GM19372 (cell line): ENCODE measurements at regions not wholly inside any gene's neighbourhood (a gene's known extent, or its start where the extent isn't known, plus 50 kb on each side); places are given as distances from the start of the nearest gene placed in this dataset.
"Not testable (repeated sequence)": the region's sequence is repeated elsewhere in the genome, so short reads cannot be mapped to it uniquely, and the experiment has no call there.

Experiments
- ATAC-seq: cut with Tn5 transposase; IDR thresholded peaks from one replicate; pipeline ENCODE4 v1.9.1; 2021; ENCODE audit warnings: mild to moderate bottlenecking, low read depth, moderate library complexity; ENCODE audit not compliant: unreplicated experiment

DNA sequence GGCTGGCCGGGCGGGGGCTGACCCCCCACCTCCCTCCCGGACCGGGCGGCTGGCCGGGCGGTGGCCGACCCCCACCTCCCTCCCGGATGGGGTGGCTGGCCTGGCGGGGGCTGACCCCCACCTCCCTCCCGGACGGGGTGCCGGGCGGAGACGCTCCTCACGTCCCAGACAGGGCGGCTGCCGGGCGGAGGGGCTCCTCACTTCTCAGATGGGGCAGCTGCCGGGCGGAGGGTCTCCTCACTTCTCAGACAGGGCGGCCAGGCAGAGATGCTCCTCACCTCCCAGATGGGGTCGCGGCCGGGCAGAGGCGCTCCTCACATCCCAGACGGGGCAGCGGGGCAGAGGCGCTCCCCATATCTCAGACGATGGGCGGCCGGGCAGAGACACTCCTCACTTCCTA is 965.8 kb upstream of the DEFB115 start:
- not testable (repeated sequence) for ATAC-seq

DNA sequence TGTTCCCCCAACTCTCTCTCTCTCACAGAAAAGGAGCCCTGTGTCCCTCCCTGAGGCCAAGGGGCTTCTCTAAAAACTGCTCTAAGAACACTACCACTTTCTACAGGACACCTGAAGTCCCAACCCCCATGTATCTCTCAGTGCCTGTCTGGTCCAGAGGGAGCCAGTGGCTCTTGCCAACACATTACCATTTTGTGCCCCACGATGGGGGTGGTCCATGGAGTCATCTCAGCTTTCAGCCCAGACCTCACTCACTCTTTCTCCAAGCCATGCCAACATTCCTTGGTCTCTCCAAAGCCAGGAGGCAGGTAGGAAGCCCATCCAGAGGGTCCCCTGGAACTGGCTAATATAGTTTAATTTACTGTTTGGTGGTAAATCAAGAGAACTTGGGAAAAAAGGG is 962.1 kb upstream of the DEFB115 start:
- not testable (repeated sequence) for ATAC-seq

GRCh38 chr20:30295967-30296366 is 961.5 kb upstream of the DEFB115 start:
- not testable (repeated sequence) for ATAC-seq

DNA sequence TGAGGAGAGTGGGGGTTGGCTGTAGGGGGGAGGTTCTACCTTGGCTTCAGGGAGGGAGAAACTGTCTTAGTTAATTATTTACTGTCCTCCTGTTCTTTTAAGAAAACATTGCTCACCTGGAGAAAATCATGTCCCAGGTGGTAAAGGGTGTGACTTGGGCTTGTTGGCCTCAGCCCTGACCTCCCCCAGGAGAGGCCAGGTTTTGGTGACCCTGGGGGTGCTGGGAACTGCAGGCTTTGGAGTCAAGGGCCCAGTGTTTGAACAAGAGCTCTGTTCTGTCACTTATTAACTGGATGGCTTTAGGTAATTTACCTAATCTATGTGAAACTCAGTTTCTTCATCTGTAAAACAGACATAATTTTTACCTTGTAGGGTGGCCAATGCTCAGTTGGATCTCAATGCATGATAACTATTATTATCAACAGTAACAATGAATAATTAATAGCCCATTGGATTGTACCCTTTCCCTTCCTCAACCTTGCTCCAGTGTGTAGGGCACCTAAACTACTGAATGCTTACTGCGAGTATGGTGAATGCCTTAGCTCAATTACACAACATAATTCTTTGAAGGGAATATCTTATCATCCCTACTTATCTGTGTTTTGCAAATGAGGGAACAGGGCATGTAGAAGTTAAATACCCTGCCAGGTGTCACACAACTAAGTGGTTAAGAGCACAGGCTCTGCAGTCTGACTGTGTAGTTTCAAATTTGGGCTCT is 959.4 kb upstream of the DEFB115 start:
- ATAC-seq = not testable (repeated sequence)

DNA sequence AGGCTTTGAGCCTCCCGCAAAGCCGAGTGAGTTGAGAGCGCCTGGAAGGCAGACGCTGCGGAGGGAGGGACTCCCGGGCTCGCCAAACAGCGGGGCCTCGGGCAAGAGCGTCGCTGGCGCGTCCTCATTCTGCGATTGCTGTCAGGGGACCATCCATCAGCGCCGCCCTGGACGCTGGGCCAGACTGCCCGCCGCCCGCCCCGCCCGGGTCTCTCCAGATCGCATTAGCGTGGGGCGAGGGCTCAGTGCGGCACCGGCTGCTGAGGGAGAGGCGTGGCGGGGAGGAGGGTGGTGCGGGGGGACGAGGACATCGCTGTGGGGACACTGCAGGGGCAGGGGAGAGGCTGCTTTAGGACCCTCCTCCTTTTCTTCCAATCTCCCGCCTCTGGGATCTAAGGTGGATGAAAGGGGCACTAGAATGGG is 957.2 kb upstream of the DEFB115 start:
- not testable (repeated sequence) for ATAC-seq

GRCh38 chr20:30302786-30303185 is 954.7 kb upstream of the DEFB115 start:
- ATAC-seq = not testable (repeated sequence)

GRCh38 chr20:30309938-30310337 is 947.5 kb upstream of the DEFB115 start:
- ATAC-seq = not testable (repeated sequence)

- ATAC-seq = not testable (repeated sequence)
Measured at GRCh38 chr20:30310385-30310784, 947.1 kb upstream of the DEFB115 start.

- ATAC-seq = not testable (repeated sequence)
Measured at GRCh38 chr20:30312220-30312619, 945.2 kb upstream of the DEFB115 start.

DNA sequence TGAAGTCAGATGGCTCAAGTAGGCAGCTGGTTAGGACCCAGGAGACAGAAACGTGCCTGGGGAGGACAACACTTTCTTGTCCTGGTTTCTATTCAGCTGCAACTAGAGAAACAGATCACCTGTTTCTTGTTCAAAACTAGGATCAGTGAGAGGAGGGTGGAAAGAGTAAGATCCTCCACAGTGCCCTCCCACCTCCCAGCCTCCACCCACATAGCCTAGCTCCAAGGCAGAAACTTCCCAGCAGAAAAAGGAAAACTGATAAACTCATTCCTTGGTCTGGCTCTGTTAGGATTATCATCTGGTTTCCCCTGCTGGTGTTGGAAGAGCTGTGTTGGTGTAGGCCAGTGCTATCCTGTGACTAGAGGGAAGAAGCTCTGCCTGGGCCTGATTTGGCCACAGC is 943.8 kb upstream of the DEFB115 start:
- not testable (repeated sequence) for ATAC-seq

DNA sequence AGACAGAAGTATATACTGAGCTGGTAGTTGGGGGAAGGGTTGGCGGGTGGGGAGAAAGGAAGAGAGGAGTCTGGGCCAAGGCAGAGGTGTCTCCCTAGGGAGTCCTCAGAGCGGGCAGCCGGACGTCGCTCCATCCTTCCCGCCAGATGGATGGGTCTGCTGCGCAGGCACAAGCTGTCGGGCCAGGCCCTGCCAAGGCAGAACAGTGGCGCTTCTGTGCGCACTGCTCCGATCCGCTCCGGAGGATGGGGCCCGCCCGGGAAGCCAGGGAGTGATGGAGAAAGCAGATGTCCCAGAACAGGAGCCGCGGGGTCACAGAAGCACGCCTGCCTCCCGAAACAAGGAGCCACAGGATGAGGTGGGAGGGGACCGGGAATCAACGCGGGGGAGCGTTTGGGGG is 941.4 kb upstream of the DEFB115 start:
- ATAC-seq = not testable (repeated sequence)

DNA sequence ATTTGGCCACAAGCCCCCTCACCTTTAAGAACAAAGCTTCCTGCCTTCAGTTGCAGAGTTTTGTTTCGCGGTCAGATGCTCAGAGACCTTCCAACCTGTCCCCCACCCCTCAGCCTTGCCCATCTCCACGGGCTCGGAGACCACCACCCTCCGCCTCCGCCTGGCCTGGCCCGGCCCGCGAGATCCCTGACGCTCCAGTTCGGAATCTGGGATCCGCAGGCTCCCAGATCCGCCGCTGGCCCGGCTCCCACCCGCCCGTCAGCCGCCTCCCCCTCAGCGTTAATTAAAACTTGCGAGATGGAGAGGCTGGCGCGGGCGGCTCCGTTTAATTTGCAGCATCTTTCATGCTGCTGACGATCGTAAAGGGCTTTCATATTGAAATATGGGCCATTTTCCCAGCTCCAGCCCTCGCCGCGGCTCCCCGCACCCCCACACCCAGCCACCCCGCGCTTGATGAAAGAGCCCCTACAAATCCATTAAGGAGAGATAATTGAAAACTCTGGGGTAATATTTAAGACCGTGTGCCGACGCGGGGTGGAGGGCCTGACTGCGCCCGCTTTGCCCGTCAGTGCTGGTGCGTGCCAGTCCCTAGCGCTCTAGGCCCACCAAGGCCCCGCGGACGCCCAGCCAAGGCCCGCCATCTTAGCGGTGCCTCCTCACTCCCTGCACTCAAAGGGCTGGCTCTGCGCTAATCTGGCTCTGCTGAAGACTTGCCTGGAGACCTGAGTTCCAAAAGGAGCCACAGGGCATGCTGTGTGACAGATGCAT is 940.7 kb upstream of the DEFB115 start:
- not testable (repeated sequence) for ATAC-seq

GRCh38 chr20:30333744-30334143 is 923.7 kb upstream of the DEFB115 start:
- ATAC-seq = not testable (repeated sequence)

GRCh38 chr20:30337556-30337955 is 919.9 kb upstream of the DEFB115 start:
- ATAC-seq = not testable (repeated sequence)

DNA sequence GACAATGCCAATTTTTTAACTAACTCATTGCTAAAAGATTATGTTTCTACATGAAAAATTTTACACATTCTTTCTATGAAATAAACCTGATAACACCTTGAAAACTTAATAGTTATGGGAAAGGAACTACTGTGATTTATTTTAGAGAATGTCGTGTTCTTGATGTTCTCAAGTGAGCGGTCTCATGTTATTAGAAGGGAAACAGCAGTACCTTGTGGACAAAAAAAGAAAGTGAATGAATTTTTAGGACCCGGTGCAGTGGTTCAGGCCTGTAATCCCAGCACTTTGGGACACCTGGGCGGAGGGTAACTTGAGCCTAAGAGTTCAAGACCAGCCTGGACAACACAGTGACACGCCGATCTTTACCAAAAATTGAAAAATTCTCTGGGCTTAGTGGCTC is 908.5 kb upstream of the DEFB115 start:
- ATAC-seq = not testable (repeated sequence)

GRCh38 chr20:30356854-30357467 is 900.5 kb upstream of the DEFB115 start:
- not testable (repeated sequence) for ATAC-seq

- ATAC-seq = not testable (repeated sequence)
Measured at GRCh38 chr20:30361756-30362155, 895.7 kb upstream of the DEFB115 start.

DNA sequence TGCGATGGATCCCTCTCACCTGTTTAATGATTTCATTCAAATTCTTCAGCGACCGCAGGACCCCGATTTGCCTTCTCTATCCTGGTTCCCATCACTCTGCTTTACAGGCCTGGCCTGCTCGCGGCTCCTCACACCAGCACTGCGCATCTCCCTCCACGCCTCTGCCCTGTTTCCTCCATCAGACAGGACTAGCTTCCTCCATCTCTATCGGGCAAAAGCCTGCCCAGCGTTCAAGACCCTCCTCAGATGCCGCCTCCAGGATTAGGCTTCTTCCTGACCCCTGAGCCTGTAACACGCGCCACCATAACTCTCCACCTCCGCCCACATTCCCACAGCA is 881.1 kb upstream of the DEFB115 start:
- not testable (repeated sequence) for ATAC-seq

DNA sequence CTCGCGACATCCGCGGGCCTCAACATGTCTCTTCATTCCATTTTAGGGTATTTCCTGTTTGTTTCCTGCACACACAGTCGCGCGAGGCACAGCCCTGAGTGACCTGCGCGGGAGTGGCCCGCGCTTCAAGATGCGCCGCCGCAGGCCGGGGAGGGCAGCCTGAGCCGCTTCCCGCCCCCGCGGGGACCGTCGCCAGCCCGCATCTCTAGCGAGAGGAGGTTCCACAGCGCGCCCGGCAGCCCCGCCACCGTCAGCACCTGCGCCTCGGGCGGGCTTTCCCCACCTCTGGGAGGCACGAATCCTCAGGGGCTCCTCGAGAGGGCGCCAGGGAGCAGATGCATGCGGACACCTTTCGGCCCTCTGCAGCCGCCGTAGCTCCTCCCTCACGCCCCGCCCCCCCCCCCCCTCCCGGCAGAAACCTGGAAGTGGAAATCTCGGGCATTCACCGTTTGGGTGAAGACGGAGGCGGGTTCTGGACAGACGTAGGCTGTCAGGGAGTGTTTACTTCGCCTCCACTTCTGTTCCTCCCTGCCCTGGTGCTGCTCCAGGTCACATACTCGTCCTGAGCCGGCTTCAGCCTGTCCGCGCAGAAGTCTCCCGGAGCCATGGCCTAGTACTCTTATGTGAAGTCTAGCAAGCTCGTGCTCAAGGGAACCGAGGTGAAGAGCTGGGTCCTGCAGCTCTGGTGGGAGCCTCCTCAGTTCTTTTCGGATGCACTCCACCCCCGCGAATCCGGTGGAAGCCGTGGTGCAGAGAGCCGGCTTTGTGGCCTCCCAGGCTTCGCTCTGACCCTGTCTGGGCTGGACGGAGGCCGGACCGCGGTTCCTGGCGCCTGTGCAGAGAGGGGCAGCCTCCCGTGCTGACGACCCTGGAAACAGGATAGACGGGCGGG is 880.5 kb upstream of the DEFB115 start:
- peak; percentile 91 for ATAC-seq

DNA sequence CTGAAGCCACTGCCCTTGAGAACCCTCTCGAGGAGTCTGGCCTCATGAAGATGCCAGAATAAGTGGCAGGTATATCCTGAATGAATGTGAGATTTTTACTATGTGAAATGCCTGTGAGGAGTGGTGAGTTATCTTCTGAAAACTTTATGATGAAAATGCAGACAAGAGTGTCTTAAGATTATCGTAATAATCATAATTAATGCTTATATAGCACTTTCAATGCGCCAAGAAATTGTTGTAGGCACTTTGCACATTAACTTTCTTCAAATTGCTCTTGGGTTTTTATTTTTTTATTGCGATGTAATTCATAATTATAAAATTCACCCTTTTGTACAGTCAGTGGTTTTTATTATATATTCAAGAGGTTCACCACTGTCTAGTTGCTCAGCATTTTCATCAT is 879.1 kb upstream of the DEFB115 start:
- not testable (repeated sequence) for ATAC-seq
